ENCODE measurements at regions not wholly inside any gene's neighbourhood (a gene's known extent, or its start where the extent isn't known, plus 50 kb on each side); places are given as distances from the start of the nearest gene placed in this dataset.
A peak's percentile ranks its signal among the peaks of the same experiment; 100 is the strongest.

GRCh38 chr17:69640073-69640472 is 225.6 kb downstream of the MAP2K6 start:
- no peak overlapping the region for H3K4me3 ChIP-seq (replicated peaks; ENCODE audit: low read depth, low read length)
- TF ChIP-seq CTCF (IDR thresholded peaks at IDR 0.05; ENCODE audit: low read depth, low read length, missing control alignments) = no peak
- DNase-seq (ENCODE audit: extremely low read depth, low read depth) = no peak

- DNase-seq (ENCODE audit: extremely low read depth, low read depth) = no peak
- no peak overlapping the region for H3K4me3 ChIP-seq (replicated peaks; ENCODE audit: low read depth, low read length)
- no peak for TF ChIP-seq CTCF (IDR thresholded peaks at IDR 0.05; ENCODE audit: low read depth, low read length, missing control alignments)
Measured at GRCh38 chr17:69643686-69644085, 229.2 kb downstream of the MAP2K6 start.

- DNase-seq (ENCODE audit: extremely low read depth, low read depth) = no peak
- TF ChIP-seq CTCF (IDR thresholded peaks at IDR 0.05; ENCODE audit: low read depth, low read length, missing control alignments) = no peak
- no peak overlapping the region for H3K4me3 ChIP-seq (replicated peaks; ENCODE audit: low read depth, low read length)
Measured at GRCh38 chr17:69646729-69647128, 232.2 kb downstream of the MAP2K6 start.

GRCh38 chr17:69650881-69651280 is 236.4 kb downstream of the MAP2K6 start:
- DNase-seq (ENCODE audit: extremely low read depth, low read depth) = no peak
- no peak overlapping the region for H3K4me3 ChIP-seq (replicated peaks; ENCODE audit: low read depth, low read length)
- no peak for TF ChIP-seq CTCF (IDR thresholded peaks at IDR 0.05; ENCODE audit: low read depth, low read length, missing control alignments)

GRCh38 chr17:69651921-69652320 is 237.4 kb downstream of the MAP2K6 start:
- no peak for DNase-seq (ENCODE audit: extremely low read depth, low read depth)
- no peak overlapping the region for H3K4me3 ChIP-seq (replicated peaks; ENCODE audit: low read depth, low read length)
- TF ChIP-seq CTCF (IDR thresholded peaks at IDR 0.05; ENCODE audit: low read depth, low read length, missing control alignments) = no peak

- no peak for TF ChIP-seq CTCF (IDR thresholded peaks at IDR 0.05; ENCODE audit: low read depth, low read length, missing control alignments)
- H3K4me3 ChIP-seq (replicated peaks; ENCODE audit: low read depth, low read length) = no peak overlapping the region
- peak; percentile 87 for DNase-seq (ENCODE audit: extremely low read depth, low read depth)
Measured at GRCh38 chr17:69654981-69655855, 240.7 kb downstream of the MAP2K6 start.

Data from HFF-Myc (cell line).